GM12874 (cell line): ENCODE measurements at regions not wholly inside any gene's neighbourhood (a gene's known extent, or its start where the extent isn't known, plus 50 kb on each side); places are given as distances from the start of the nearest gene placed in this dataset.

Experiments used
- TF ChIP-seq, protein P1 (sequence below): IDR thresholded peaks from 2 replicates; pipeline ENCODE4 v1.5.1; 2011; ENCODE audit warnings: low read depth, mild to moderate bottlenecking, control low read depth, low read length, moderate library complexity; ENCODE audit not compliant: insufficient read depth

DNA sequence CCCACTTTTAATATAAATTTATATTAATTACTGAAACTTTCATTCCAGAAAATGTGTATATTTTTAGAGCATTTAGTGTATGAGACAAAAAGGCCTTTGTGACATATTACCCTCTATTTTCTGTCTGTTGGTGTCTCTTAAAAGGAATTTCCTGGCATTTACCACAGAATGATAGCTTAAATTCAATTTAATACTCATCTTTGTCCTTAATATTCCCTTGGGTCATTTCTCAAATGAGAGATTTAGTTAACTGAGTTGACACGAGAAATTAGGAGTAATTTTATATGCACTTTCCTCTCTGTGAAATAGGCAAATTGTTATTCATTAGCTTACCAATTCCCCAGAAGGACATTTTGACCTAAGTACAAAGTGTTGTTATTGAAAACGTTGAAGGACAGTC, 101.7 kb upstream of the CTTNBP2 start:
- TF ChIP-seq, protein P1, sequence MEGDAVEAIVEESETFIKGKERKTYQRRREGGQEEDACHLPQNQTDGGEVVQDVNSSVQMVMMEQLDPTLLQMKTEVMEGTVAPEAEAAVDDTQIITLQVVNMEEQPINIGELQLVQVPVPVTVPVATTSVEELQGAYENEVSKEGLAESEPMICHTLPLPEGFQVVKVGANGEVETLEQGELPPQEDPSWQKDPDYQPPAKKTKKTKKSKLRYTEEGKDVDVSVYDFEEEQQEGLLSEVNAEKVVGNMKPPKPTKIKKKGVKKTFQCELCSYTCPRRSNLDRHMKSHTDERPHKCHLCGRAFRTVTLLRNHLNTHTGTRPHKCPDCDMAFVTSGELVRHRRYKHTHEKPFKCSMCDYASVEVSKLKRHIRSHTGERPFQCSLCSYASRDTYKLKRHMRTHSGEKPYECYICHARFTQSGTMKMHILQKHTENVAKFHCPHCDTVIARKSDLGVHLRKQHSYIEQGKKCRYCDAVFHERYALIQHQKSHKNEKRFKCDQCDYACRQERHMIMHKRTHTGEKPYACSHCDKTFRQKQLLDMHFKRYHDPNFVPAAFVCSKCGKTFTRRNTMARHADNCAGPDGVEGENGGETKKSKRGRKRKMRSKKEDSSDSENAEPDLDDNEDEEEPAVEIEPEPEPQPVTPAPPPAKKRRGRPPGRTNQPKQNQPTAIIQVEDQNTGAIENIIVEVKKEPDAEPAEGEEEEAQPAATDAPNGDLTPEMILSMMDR: no peak

DNA sequence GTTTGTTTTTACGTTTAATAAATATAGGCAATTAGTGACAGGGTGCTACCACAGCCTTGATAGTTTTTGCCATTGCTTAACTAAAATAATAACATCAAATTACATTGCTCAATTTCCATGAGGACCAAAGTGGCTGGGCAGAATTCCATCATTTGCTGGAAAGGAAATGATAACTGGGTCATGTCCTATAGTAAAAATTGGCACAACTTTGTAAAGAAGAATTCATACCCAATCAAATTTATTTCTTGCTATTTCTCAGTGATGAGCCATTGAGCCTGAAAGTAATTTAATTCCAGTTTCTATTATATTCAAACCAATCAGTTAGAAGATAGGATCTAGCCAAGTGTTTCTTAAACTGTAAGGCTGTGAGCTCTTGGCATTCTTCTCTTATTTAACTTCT, 102.2 kb upstream of the CTTNBP2 start:
- TF ChIP-seq, protein P1: no peak

DNA sequence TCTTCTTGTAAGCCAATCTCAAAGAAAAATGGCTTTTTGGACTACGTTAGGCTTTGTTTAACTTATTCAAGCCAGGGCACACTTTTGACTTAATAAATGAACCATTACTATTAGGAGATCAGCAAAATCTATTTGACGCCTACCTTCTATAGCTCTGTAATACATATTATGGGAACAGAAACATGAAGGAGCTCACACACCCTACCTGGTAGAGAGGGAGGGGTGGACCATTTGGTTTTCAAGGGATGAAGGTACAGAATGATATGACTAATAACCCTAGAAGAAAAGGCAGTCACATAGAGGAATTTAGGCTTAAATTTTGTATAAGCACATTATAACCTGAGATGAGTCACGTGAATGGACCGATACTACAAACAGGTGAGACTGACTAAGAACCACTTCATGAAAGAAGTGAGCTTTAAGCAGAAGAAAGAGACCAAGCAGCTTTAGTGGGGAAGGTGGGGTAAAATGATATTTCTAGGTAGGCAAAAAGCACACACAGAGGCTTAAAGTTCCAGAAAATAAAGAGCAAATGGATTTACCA, 106.8 kb upstream of the CTTNBP2 start:
- TF ChIP-seq, protein P1: no peak

DNA sequence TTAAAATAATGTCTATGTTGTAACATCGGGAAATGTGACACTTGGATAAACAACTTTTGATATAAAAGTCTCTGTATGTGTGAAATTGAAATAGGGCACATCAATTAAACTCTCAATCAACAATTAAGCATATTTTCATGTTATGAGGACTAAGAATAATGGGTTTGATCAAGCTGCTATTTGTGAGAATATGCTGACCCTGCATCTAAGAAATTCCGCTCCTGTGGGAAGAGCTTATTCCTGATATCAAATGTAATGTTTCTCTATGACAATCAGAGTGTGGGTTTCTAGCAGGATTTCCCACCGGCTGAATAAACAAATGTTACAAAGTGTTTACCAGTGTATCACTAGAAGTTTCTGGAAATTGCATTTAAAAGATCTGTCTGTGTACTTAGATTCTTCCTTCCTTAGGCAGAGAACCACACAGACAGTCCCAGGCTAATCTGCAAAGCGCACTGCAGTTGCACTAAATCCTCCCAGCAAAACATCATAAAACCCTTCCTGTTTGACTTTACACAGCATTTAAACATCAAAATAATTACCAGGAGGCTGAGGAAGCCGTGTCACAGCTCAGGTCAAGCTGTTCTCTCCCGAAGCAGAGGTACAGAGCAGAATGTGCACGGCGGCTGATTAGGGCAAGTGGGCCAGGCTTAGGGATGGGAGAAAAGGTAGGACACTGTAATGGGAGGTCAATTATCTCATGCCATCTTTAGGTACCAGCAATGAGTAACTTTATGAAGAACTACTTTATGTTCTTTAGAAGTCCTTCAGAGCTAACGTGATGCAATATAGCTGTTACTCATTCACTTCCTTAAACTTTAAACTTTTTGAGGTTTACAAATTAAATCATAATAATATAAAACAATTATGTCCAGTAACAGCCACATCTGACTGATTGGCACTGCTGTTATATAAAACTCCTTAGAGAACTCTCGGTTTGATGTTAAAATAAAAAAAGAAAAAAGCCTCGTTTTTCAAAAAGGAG, 109.1 kb upstream of the CTTNBP2 start:
- TF ChIP-seq, protein P1: no peak

DNA sequence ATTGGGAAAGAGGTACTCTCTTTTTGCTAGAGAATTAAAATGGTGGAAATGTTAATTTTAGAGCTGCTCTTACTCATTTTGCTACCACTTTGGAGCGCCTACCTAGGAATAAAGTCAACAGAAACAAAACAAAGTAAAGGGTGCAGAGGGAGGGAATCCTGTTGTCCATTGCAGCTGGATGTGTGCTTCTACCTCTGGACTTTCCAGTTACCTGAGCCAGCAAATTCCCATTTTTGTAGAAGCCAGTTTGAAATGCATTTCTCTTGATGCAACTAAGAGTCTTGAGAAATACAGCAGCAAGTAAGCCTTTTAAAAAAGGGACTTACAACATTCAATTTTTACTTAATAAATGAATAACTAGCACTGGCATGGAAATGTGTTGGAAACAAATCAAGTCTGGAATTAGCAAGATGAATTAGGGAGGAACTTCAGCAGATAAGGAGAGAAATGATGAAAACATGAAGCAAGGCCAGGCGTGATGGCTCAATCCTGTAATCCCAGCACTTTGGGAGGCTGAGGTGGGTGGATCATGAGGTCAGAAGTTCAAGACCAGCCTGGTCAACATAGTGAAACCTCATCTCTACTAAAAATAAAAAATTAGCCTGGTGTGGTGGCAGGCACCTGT, 113.5 kb upstream of the CTTNBP2 start:
- TF ChIP-seq, protein P1: no peak

DNA sequence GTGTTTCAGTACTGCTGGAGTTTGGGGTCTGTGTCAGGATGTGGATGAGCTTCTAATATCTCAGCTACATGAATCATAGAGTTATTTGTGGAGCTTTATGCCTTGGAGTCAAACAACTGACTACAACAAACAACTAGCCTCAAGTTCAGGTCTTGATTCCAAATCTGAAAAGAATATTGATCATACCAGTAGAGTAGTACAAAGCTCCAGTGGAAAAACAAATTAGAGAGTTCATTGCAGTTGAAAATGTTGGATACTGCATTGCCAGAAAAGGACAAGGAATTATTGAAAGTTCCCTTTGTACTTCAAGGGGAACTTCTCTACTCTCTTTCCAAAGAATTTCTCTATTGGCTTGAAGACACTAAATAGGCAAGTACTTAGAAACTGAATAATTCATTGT, 117.6 kb upstream of the CTTNBP2 start:
- TF ChIP-seq, protein P1: no peak

DNA sequence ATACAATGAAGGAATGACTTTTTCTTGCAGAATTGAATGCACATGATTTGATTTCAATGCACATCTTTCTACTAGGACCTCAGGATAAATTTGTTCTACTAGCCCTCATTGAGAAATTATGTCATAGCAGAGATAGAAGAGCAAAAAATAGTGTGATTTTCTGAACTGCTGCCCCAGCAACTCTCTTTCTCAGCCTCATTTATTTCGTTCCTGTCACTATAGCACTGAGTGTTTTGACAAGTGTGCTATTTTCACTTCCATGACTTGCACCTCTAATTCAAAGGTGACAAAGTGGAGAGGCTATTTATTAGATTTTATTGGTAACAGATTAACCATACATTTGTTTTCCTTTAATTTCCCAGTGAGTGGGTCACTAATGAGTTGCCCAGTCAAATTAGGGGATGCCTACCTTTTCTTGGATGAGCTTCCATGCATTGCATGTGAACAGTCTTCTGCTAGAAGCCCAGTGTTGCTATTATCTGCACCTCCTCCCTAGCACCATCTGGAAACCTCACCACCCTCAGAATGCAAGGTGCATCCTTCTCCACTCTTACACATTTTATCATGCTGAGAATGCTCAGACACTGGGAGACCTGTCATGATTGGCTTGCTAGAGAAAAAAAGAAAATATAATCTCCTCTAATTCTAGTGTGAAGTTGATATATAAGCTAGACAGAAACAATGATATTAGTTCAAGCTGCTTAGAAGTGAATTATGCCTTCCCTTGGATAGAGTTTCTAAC, 119.6 kb upstream of the CTTNBP2 start:
- TF ChIP-seq, protein P1: no peak
